Right atrium auricular region (tissue), 2 donors: ENCODE measurements at regions not wholly inside any gene's neighbourhood (a gene's known extent, or its start where the extent isn't known, plus 50 kb on each side); places are given as distances from the start of the nearest gene placed in this dataset.

Experiments
- DNase-seq: peaks from one replicate; pipeline ENCODE4 v3.0.0-alpha.2; 2019; ENCODE audit warnings: low spot score
- H3K27ac ChIP-seq, 2 donors: fragments of 200-600 bp; sonication (generic); 1 replicate in 1 of 2; 2 replicates in 1 of 2; pipeline ENCODE4 v1.5.1; 2016 to 2019
- H3K27me3 ChIP-seq, 2 donors: fragments of 200-600 bp; sonication (generic); one replicate each; pipeline versions ENCODE4 v1.5.1 to v1.6.0; 2017 to 2019
- H3K36me3 ChIP-seq: fragments of 200-600 bp; sonication (generic); one replicate; pipeline ENCODE4 v1.5.1; 2016
- H3K4me1 ChIP-seq, 2 donors: fragments of 200-600 bp; sonication (generic); one replicate each; pipeline versions ENCODE4 v1.5.1 to v1.6.0; 2017 to 2019
- H3K4me3 ChIP-seq, 2 donors: fragments of 200-600 bp; sonication (generic); 1 replicate in 1 of 2; 2 replicates in 1 of 2; pipeline ENCODE4 v1.5.1; 2017 to 2019; ENCODE audit warnings: mild to moderate bottlenecking in 1 of 2, moderate library complexity in 1 of 2
- H3K9me3 ChIP-seq, 2 donors: fragments of 200-600 bp; sonication (generic); one replicate each; pipeline ENCODE4 v1.5.1; 2019
- CTCF ChIP-seq, 2 donors: fragments of 200-600 bp; sonication (generic); IDR thresholded peaks; one replicate each; pipeline ENCODE4 v1.5.1; 2019; ENCODE audit warnings: antibody characterized with exemption in 2 of 2

- no peak for DNase-seq
- Histone ChIP-seq H3K27ac (no peak overlapping the region), H3K9me3 (no peaks in the 10 kb centered on the region), H3K4me1 (no peaks in the 10 kb centered on the region), H3K4me3 (no peak overlapping the region), H3K36me3 (no peaks in the 10 kb centered on the region), H3K27me3 (no peaks in the 10 kb centered on the region)
- no peak for TF ChIP-seq CTCF (IDR thresholded peaks at IDR 0.05)
Measured at GRCh38 chr2:66957677-66958076, 439.5 kb upstream of the ETAA1 start.

- no peak for DNase-seq
- no peaks in the 10 kb centered on the region for H3K9me3 ChIP-seq
- H3K4me3 ChIP-seq: no peak overlapping the region
- H3K27me3 ChIP-seq: no peaks in the 10 kb centered on the region
- no peaks in the 10 kb centered on the region for H3K4me1 ChIP-seq
- no peak overlapping the region for H3K27ac ChIP-seq
- no peak for TF ChIP-seq CTCF (IDR thresholded peaks at IDR 0.05)
- no peaks in the 10 kb centered on the region for H3K36me3 ChIP-seq
Measured at GRCh38 chr2:66960161-66960560, 437.0 kb upstream of the ETAA1 start.

GRCh38 chr2:66962716-66963115 is 434.4 kb upstream of the ETAA1 start:
- Histone ChIP-seq H3K27ac (no peak overlapping the region), H3K27me3 (no peaks in the 10 kb centered on the region), H3K4me1 (no peaks in the 10 kb centered on the region), H3K9me3 (no peaks in the 10 kb centered on the region), H3K4me3 (no peak overlapping the region), H3K36me3 (no peaks in the 10 kb centered on the region)
- TF ChIP-seq CTCF (IDR thresholded peaks at IDR 0.05): no peak
- no peak for DNase-seq

DNA sequence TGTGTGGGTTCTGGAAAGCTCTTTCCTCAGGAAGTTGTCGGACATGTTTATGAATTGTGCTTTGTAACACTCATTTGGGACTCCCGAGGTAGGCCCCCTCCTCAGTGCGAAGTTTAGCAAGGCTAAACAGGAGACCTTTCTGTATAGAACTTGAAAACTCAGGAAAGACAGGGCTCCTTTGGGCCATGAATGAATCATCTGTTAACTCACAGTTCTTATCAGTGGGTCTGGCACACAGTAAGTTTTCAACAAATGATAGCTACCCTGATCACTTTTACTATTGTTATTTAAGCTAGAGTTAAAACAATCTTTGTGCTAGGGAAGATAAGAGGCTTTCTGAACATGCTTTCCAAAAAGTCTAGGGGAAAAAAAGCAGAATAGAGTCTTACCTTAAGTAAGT is 430.5 kb upstream of the ETAA1 start:
- DNase-seq: no peak
- no peaks in the 10 kb centered on the region for H3K4me1 ChIP-seq

GRCh38 chr2:66968946-66969345 is 428.2 kb upstream of the ETAA1 start:
- Histone ChIP-seq H3K27me3 (no peaks in the 10 kb centered on the region), H3K4me3 (no peak overlapping the region), H3K4me1 (no peaks in the 10 kb centered on the region), H3K36me3 (no peaks in the 10 kb centered on the region), H3K9me3 (no peaks in the 10 kb centered on the region), H3K27ac (no peak overlapping the region)
- no peak for DNase-seq
- no peak for TF ChIP-seq CTCF (IDR thresholded peaks at IDR 0.05)

More for the DNA sequence above, 430.5 kb upstream of the ETAA1 start:
- no peaks in the 10 kb centered on the region for H3K36me3 ChIP-seq
- TF ChIP-seq CTCF (IDR thresholded peaks at IDR 0.05): no peak
- no peak overlapping the region for H3K27ac ChIP-seq
- H3K9me3 ChIP-seq: no peaks in the 10 kb centered on the region
- no peaks in the 10 kb centered on the region for H3K27me3 ChIP-seq
- H3K4me3 ChIP-seq: no peak overlapping the region

GRCh38 chr2:66981074-66981473 is 416.1 kb upstream of the ETAA1 start:
- no peaks in the 10 kb centered on the region for H3K9me3 ChIP-seq
- H3K4me1 ChIP-seq: no peaks in the 10 kb centered on the region
- no peak overlapping the region for H3K4me3 ChIP-seq
- TF ChIP-seq CTCF (IDR thresholded peaks at IDR 0.05): no peak
- no peak overlapping the region for H3K27ac ChIP-seq
- no peaks in the 10 kb centered on the region for H3K36me3 ChIP-seq
- DNase-seq: no peak
- H3K27me3 ChIP-seq: no peaks in the 10 kb centered on the region
